ENCODE measurements at regions not wholly inside any gene's neighbourhood (a gene's known extent, or its start where the extent isn't known, plus 50 kb on each side); places are given as distances from the start of the nearest gene placed in this dataset.
"Not testable (repeated sequence)": the region's sequence is repeated elsewhere in the genome, so short reads cannot be mapped to it uniquely, and the experiment has no call there.

GRCh38 chr3:137867611-137868010, 103.5 kb downstream of the SOX14 start:
- WGBS (ENCODE audit: insufficient coverage), result 78% methylated on average over 1 of the region's 2 CpGs
- no peak for TF ChIP-seq CTCF (IDR thresholded peaks at IDR 0.05)
- no peak overlapping the region for H3K4me2 ChIP-seq (replicated peaks; ENCODE audit: extremely low read depth, low read length, poor library complexity, severe bottlenecking)

GRCh38 chr3:137869022-137869421, 104.9 kb downstream of the SOX14 start:
- no peak overlapping the region for H3K4me3 ChIP-seq (replicated peaks in 1 of 3; ENCODE audit: low read depth in 2 of 3, low read length in 3 of 3)
- H4K20me1 ChIP-seq (ENCODE audit: insufficient read depth, low read length), result no peaks in the 10 kb centered on the region
- TF ChIP-seq CTCF (IDR thresholded peaks at IDR 0.05), result no peak
- H3K4me1 Mint-ChIP-seq, result no peaks in the 10 kb centered on the region
- no peaks in the 10 kb centered on the region for H3K4me1 ChIP-seq (ENCODE audit: control insufficient read depth in 1 of 2, insufficient read depth in 2 of 2, low read length in 2 of 2)
- H3K27me3 Mint-ChIP-seq (ENCODE audit: low read depth in 3 of 3), result peaks cover 0 to 2% (median 1%) of the 10 kb centered on the region in 3 donors
- no peaks in the 10 kb centered on the region for H3K27me3 ChIP-seq (ENCODE audit: control insufficient read depth in 2 of 2, insufficient read depth in 2 of 2, low read length in 2 of 2)
- peaks cover 10 to 17% of the 10 kb centered on the region in 2 donors for H3K9me3 ChIP-seq (replicated peaks in 1 of 2; ENCODE audit: control insufficient read depth in 1 of 2, insufficient read depth in 1 of 2, low read length in 2 of 2)
- no peak overlapping the region for H3K27ac ChIP-seq (ENCODE audit: low read depth in 1 of 2, low read length in 2 of 2)
- peaks cover 14 to 23% (median 19%) of the 10 kb centered on the region in 7 donors for H3K9me3 Mint-ChIP-seq
- H3K36me3 Mint-ChIP-seq, result no peaks in the 10 kb centered on the region
- H3K79me2 ChIP-seq (ENCODE audit: insufficient read depth, low read length), result no peaks in the 10 kb centered on the region
- no peak overlapping the region for H3K4me3 Mint-ChIP-seq
- H3K36me3 ChIP-seq (replicated peaks in 1 of 2; ENCODE audit: control insufficient read depth in 1 of 2, insufficient read depth in 2 of 2, low read length in 2 of 2), result no peaks in the 10 kb centered on the region
- no peak overlapping the region for H3K27ac Mint-ChIP-seq
- no peak overlapping the region for H2AFZ ChIP-seq (ENCODE audit: insufficient read depth, low read depth, low read length, poor library complexity, severe bottlenecking)
- intact Hi-C loops (cut with micrococcal nuclease), result no loop called here
- no peak overlapping the region for H3K4me2 ChIP-seq (replicated peaks; ENCODE audit: extremely low read depth, low read length, poor library complexity, severe bottlenecking)
- WGBS (ENCODE audit: insufficient coverage), result 94% methylated on average over 5 of the region's 5 CpGs
- DNase-seq, result no peak
- H3K9ac ChIP-seq (ENCODE audit: insufficient read depth, low read length, poor library complexity, severe bottlenecking), result no peak overlapping the region

More at GRCh38 chr3:137867611-137868010, 103.5 kb downstream of the SOX14 start:
- no peak for DNase-seq
- Mint-ChIP-seq H3K9me3 (peaks cover 10 to 26% (median 19%) of the 10 kb centered on the region in 7 donors), H3K36me3 (no peaks in the 10 kb centered on the region), H3K27me3 (ENCODE audit: low read depth in 3 of 3) (peaks cover 0 to 2% (median 1%) of the 10 kb centered on the region in 3 donors), H3K4me3 (no peak overlapping the region), H3K4me1 (no peaks in the 10 kb centered on the region), H3K27ac (no peak overlapping the region)
- H3K4me3 ChIP-seq (replicated peaks in 1 of 3; ENCODE audit: low read depth in 2 of 3, low read length in 3 of 3), result no peak overlapping the region
- no peaks in the 10 kb centered on the region for H4K20me1 ChIP-seq (ENCODE audit: insufficient read depth, low read length)
- intact Hi-C loops (cut with micrococcal nuclease), result no loop called here
- H3K4me1 ChIP-seq (ENCODE audit: control insufficient read depth in 1 of 2, insufficient read depth in 2 of 2, low read length in 2 of 2), result no peaks in the 10 kb centered on the region
- no peaks in the 10 kb centered on the region for H3K79me2 ChIP-seq (ENCODE audit: insufficient read depth, low read length)
- H3K9ac ChIP-seq (ENCODE audit: insufficient read depth, low read length, poor library complexity, severe bottlenecking), result no peak overlapping the region
- H3K27ac ChIP-seq (ENCODE audit: low read depth in 1 of 2, low read length in 2 of 2), result no peak overlapping the region
- H3K27me3 ChIP-seq (ENCODE audit: control insufficient read depth in 2 of 2, insufficient read depth in 2 of 2, low read length in 2 of 2), result no peaks in the 10 kb centered on the region
- no peak overlapping the region for H2AFZ ChIP-seq (ENCODE audit: insufficient read depth, low read depth, low read length, poor library complexity, severe bottlenecking)
- no peaks in the 10 kb centered on the region for H3K36me3 ChIP-seq (replicated peaks in 1 of 2; ENCODE audit: control insufficient read depth in 1 of 2, insufficient read depth in 2 of 2, low read length in 2 of 2)
- H3K9me3 ChIP-seq (replicated peaks in 1 of 2; ENCODE audit: control insufficient read depth in 1 of 2, insufficient read depth in 1 of 2, low read length in 2 of 2), result peaks cover 10 to 17% of the 10 kb centered on the region in 2 donors

- H3K4me3 ChIP-seq (replicated peaks in 1 of 3; ENCODE audit: low read depth in 2 of 3, low read length in 3 of 3); H3K9ac ChIP-seq (ENCODE audit: insufficient read depth, low read length, poor library complexity, severe bottlenecking); H3K27me3 Mint-ChIP-seq (ENCODE audit: low read depth in 3 of 3); H3K4me3 Mint-ChIP-seq; intact Hi-C loops (cut with micrococcal nuclease); DNase-seq; H3K27ac ChIP-seq (ENCODE audit: low read depth in 1 of 2, low read length in 2 of 2); H3K4me1 Mint-ChIP-seq; H3K4me2 ChIP-seq (replicated peaks; ENCODE audit: extremely low read depth, low read length, poor library complexity, severe bottlenecking); H3K27me3 ChIP-seq (ENCODE audit: control insufficient read depth in 2 of 2, insufficient read depth in 2 of 2, low read length in 2 of 2); H3K4me1 ChIP-seq (ENCODE audit: control insufficient read depth in 1 of 2, insufficient read depth in 2 of 2, low read length in 2 of 2); H3K79me2 ChIP-seq (ENCODE audit: insufficient read depth, low read length); H2AFZ ChIP-seq (ENCODE audit: insufficient read depth, low read depth, low read length, poor library complexity, severe bottlenecking); H3K36me3 ChIP-seq (replicated peaks in 1 of 2; ENCODE audit: control insufficient read depth in 1 of 2, insufficient read depth in 2 of 2, low read length in 2 of 2); H4K20me1 ChIP-seq (ENCODE audit: insufficient read depth, low read length); H3K27ac Mint-ChIP-seq; H3K36me3 Mint-ChIP-seq: not testable (repeated sequence)
- WGBS (ENCODE audit: insufficient coverage), result 90% methylated on average over 2 of the region's 25 CpGs
- peaks cover 10 to 17% of the 10 kb centered on the region in 2 donors for H3K9me3 ChIP-seq (replicated peaks in 1 of 2; ENCODE audit: control insufficient read depth in 1 of 2, insufficient read depth in 1 of 2, low read length in 2 of 2)
- H3K9me3 Mint-ChIP-seq, result peaks cover 14 to 26% (median 21%) of the 10 kb centered on the region in 7 donors
These were observed 108.5 kb downstream of the SOX14 start for GRCh38 chr3:137872589-137872988.
